GM19463 (cell line): ENCODE measurements at regions not wholly inside any gene's neighbourhood (a gene's known extent, or its start where the extent isn't known, plus 50 kb on each side); places are given as distances from the start of the nearest gene placed in this dataset.

ENCODE experiments used
- ATAC-seq: cut with Tn5 transposase; IDR thresholded peaks from one replicate; pipeline ENCODE4 v1.9.1; 2021; ENCODE audit warnings: mild to moderate bottlenecking, moderate library complexity; ENCODE audit not compliant: unreplicated experiment

DNA sequence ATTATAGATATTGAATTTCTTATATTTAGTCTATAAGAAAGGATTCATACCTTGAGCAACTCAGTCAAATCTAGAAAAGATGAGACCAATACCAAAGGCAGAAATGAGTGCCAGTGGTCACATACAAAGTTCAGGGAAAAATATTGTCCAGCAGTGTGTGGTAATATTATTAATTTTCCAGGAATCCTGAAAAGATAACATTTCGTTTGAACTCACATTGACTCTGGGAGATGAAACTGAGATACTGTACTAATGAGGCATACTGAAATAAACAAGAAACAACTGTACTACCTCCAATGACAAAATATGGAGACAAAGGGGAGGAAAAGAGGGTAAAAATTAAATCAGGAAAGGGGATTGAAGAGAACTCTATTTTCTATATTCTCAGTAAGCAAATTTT is 212.4 kb downstream of the TRAM1L1 start:
- ATAC-seq, result no peak

- ATAC-seq, result no peak
Measured at GRCh38 chr4:116872308-116872707, 213.1 kb downstream of the TRAM1L1 start.

- no peak for ATAC-seq
Measured at GRCh38 chr4:116870686-116871085, 214.7 kb downstream of the TRAM1L1 start.

- ATAC-seq, result no peak
Measured at GRCh38 chr4:116866106-116866505, 219.3 kb downstream of the TRAM1L1 start.

GRCh38 chr4:116862592-116862991 is 222.8 kb downstream of the TRAM1L1 start:
- no peak for ATAC-seq

DNA sequence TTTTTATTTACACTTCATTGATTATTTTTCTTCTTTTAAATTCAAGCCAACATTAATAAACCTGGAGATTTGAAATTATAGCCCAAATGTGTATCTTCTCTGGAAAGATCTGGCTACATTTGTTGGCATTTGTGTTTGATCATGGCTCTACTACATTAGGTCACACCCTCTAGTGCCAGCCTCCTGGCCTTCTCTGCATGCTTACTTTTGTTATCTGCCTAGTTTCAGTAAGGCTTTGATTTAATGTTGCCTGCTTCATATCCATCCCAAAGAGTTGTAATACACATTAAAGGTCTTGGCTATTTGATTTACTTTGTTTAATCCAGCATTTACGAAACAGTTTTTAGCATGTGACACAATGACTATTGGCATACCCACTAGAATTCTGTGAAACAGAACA is 224.5 kb downstream of the TRAM1L1 start:
- ATAC-seq, result no peak

- no peak for ATAC-seq
Measured at GRCh38 chr4:116849620-116850019, 235.8 kb downstream of the TRAM1L1 start.

- ATAC-seq, result no peak
Measured at GRCh38 chr4:116847616-116848015, 237.8 kb downstream of the TRAM1L1 start.

- ATAC-seq, result no peak
Measured at GRCh38 chr4:116839826-116840225, 245.6 kb downstream of the TRAM1L1 start.

- no peak for ATAC-seq
Measured at GRCh38 chr4:116838609-116839008, 246.8 kb downstream of the TRAM1L1 start.

DNA sequence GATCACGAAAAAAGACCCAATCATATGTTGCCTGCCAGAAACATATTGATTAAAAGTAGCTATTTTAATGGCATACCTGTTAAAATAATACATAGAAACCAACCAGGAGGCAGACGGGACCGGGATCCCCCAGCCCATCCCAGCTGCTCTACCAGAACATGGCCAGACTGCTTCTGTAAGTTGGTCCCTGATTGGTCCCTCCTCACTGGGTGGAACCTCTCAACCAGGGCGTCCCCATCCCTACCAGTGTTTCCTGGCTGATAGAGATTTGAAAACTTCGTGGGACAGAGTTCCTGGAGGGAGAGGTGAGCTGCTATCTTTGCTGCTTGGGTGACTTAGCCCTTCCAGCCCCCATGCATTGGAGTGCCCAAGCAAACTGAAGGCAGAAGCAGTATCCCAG is 256.2 kb downstream of the TRAM1L1 start:
- no peak for ATAC-seq

DNA sequence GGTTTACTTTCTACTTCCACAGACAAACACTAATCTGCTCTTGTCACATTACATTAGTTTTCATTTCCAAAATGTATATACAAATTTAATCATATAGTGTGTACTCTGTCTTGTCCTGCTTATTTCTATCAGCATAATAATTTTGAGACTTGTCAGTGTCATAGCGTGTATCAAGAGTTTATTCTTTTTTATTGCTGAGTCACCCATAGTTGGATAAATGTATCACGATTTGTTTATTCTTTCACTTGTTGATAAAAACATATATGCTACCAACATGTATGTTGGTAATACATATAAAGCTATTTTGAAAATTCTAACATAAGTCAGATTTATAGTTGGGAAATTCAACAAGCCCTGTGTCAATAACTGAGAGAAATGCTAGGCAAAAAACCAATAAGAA is 261.2 kb downstream of the TRAM1L1 start:
- no peak for ATAC-seq

GRCh38 chr4:116811730-116812129 is 273.6 kb downstream of the TRAM1L1 start:
- no peak for ATAC-seq

- ATAC-seq, result no peak
Measured at GRCh38 chr4:116796022-116796421, 289.4 kb downstream of the TRAM1L1 start.

- ATAC-seq, result no peak
Measured at GRCh38 chr4:116788723-116789122, 296.7 kb downstream of the TRAM1L1 start.

DNA sequence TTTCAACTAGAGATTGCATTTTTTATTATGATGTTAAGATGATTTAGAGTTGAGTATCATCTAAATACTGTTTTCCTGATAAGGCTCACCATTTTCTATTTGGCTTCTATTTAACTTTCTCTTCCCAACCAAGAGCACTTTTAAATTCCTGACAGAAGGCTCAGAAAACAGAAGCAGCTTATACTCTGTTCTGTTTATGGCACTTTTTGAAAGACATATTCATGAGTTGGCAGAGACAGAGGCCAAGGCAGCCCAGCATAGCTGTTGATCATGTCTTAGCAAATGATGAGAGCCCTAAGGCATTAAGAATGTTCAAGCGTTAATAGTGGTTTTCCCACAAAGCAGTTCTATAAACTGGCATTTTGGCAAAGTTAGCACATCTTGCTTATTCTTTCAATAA is 330.3 kb downstream of the TRAM1L1 start:
- no peak for ATAC-seq

- no peak for ATAC-seq
Measured at GRCh38 chr4:116752027-116752426, 333.3 kb downstream of the TRAM1L1 start.

DNA sequence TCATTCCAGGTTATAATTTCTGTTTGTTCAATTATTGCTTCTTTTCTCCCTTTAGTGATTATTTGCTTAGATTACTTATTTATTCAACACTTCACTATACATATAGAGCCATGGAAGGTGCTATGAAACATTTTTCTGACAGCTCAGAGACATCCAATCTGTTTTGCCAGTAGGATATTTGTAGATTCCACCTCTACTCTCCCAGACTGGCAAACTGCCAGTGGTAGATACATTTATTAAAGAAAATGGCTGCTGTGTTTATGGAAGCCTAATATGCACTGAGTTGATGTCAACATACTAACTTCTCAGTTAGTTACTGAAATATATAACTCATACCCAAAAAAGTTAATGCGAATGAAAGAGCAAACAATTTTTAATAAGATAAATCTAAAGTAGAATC is 348.6 kb downstream of the TRAM1L1 start:
- ATAC-seq, result no peak

- no peak for ATAC-seq
Measured at GRCh38 chr4:116734178-116734577, 351.2 kb downstream of the TRAM1L1 start.

DNA sequence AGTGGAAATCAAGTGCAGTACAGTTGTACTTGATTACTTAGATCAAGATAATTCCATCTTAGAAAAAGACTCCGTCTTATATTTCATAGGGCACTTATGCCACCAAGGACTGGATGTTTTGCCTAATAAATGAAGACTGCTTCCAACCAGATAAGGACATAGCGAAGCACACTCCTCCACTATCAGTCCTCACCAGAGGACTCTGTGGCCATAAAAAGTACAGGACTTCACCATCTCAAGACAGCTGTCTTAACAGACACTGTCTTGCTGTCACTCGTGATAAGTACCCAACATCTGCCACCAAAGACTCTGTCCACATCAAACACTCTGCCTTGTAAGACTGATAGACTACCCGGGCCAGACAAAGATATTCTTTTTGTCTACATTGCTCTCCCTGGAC is 352.0 kb downstream of the TRAM1L1 start:
- no peak for ATAC-seq

GRCh38 chr4:116726523-116726922 is 358.9 kb downstream of the TRAM1L1 start:
- ATAC-seq, result no peak

DNA sequence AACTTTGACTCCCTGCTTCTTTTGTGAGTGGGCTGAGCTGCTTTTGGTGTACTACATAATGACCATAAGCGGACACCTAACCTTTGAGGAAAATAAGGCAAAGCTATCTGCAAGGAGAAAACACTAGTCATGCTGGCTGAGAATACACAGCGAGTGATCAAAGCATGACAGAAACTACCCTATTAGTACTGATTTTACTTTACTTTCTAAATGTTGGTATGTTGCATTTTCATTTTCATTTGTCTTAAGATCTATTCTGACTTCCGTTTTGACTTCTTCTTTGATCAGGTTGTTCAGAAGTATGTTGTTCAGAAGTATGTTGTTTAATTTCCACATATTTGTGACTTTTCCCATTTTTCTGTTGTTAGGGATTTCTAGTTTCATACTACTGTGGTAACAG is 361.1 kb downstream of the TRAM1L1 start:
- ATAC-seq, result peak; percentile 94

GRCh38 chr4:116705466-116705865 is 379.9 kb downstream of the TRAM1L1 start:
- ATAC-seq, result no peak

GRCh38 chr4:116702949-116703348 is 382.4 kb downstream of the TRAM1L1 start:
- ATAC-seq, result no peak
